ENCODE measurements at regions not wholly inside any gene's neighbourhood (a gene's known extent, or its start where the extent isn't known, plus 50 kb on each side); places are given as distances from the start of the nearest gene placed in this dataset.

DNA sequence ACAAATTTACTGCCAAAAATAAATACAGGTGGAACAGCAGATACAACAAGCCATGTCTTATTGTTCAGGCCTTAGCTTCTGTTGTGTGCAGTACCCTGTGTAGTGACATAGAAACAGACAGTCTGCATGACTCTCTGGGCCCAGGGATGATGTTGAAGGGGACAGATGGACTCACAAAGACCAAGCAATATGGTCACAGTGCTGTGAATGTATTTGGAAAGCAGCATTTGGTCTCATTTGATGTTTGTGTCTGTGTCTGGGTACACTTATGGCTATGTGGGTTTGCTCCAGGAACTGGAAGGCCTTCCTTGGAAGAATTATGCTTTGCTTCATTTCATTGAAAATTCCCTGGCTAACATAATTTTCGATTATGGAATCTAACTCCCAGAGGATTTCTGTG, 158.5 kb downstream of the CDC42EP3 start:
- Histone ChIP-seq H3K4me3 (ENCODE audit: insufficient read depth, low read depth, low read length) (no peak overlapping the region), H4K20me1 (ENCODE audit: insufficient read depth, low read length) (no peaks in the 10 kb centered on the region), H2BK5ac (ENCODE audit: low read depth, low read length, poor library complexity, severe bottlenecking) (no peak overlapping the region), H3K14ac (replicated peaks; ENCODE audit: low read depth, low read length) (no peak overlapping the region), H2AFZ (replicated peaks; ENCODE audit: low read length, poor library complexity) (no peak overlapping the region), H3K4ac (ENCODE audit: low read depth, low read length) (no peak overlapping the region), H4K8ac (ENCODE audit: low read depth in 2 of 2, low read length in 2 of 2) (no peak overlapping the region), H2BK20ac (ENCODE audit: low read depth, low read length) (no peak overlapping the region), H2BK15ac (ENCODE audit: low read depth, low read length) (no peak overlapping the region), H2AK5ac (ENCODE audit: low read depth, low read length) (no peak overlapping the region), H3K4me2 (ENCODE audit: low read depth, low read length) (no peak overlapping the region), H3K27ac (ENCODE audit: insufficient read depth, low read length) (no peak overlapping the region), H2BK120ac (ENCODE audit: low read depth, low read length) (no peak overlapping the region), H3K79me1 (ENCODE audit: low read depth in 1 of 2, low read length in 2 of 2) (no peaks in the 10 kb centered on the region), H4K5ac (ENCODE audit: low read depth, low read length) (no peak overlapping the region), H3K27me3 (ENCODE audit: control insufficient read depth, insufficient read depth, low read length) (no peaks in the 10 kb centered on the region), H3K9me1 (ENCODE audit: insufficient read depth, low read length) (no peaks in the 10 kb centered on the region), H3K9me3 (ENCODE audit: control insufficient read depth, insufficient read depth, low read length) (no peaks in the 10 kb centered on the region), H3K18ac (ENCODE audit: low read depth, low read length) (no peak overlapping the region), H3K4me1 (ENCODE audit: control insufficient read depth, insufficient read depth, low read length) (peaks cover 3% of the 10 kb centered on the region), H4K91ac (ENCODE audit: insufficient read depth, low read depth, low read length) (no peak overlapping the region), H3K36me3 (ENCODE audit: control insufficient read depth, insufficient read depth, low read length) (no peaks in the 10 kb centered on the region), H3K23ac (ENCODE audit: low read depth, low read length) (no peak overlapping the region), H3K9ac (ENCODE audit: low read depth, low read length) (no peak overlapping the region), H2AK9ac (replicated peaks; ENCODE audit: low read depth, low read length, poor library complexity) (no peak overlapping the region), H3K56ac (ENCODE audit: extremely low read depth, insufficient read depth, low read length) (no peak overlapping the region)
- BruUV-seq (replicated peaks), result no TSS peak
- ATAC-seq (ENCODE audit: low read depth) (no peak), DNase-seq (no peak)
- ChIA-PET POLR2A (ENCODE audit: unreplicated experiment) (no interaction called here), CTCF (no interaction called here)
- WGBS, 2 experiments (ENCODE audit: extremely low coverage in 2 of 2, insufficient read length in 1 of 2), result no CpG with 5 or more reads among the region's 1 CpG
- intact Hi-C loops (cut with micrococcal nuclease) (no loop called here), in situ Hi-C loops (cut with MboI; ENCODE audit: low sequenced_read_pairs) (no loop called here), dilution Hi-C loops (cut with HindIII; ENCODE audit: low sequenced_read_pairs, unreplicated experiment) (no loop called here)
- no peak for TF ChIP-seq BHLHE40 (IDR thresholded peaks at IDR 0.05; ENCODE audit: low read depth, low read length)
- no peak for TF ChIP-seq POLR2A (IDR thresholded peaks at IDR 0.05; ENCODE audit: low read depth, low read length)
- TF ChIP-seq, protein P1, sequence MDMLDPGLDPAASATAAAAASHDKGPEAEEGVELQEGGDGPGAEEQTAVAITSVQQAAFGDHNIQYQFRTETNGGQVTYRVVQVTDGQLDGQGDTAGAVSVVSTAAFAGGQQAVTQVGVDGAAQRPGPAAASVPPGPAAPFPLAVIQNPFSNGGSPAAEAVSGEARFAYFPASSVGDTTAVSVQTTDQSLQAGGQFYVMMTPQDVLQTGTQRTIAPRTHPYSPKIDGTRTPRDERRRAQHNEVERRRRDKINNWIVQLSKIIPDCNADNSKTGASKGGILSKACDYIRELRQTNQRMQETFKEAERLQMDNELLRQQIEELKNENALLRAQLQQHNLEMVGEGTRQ (IDR thresholded peaks at IDR 0.05; ENCODE audit: low read depth, low read length), result no peak
- no peak for TF ChIP-seq MAZ (IDR thresholded peaks at IDR 0.05; ENCODE audit: borderline replicate concordance, low read depth, low read length)
- no peak for TF ChIP-seq RCOR1 (IDR thresholded peaks at IDR 0.05; ENCODE audit: insufficient replicate concordance, low read length)
- TF ChIP-seq RAD21 (IDR thresholded peaks at IDR 0.05; ENCODE audit: low read length), result no peak
- no peak for TF ChIP-seq NFE2L2 (IDR thresholded peaks at IDR 0.05; ENCODE audit: low read depth, low read length)

Data from IMR-90 (cell line).